Smooth muscle cell (in vitro differentiated cells): ENCODE measurements at regions not wholly inside any gene's neighbourhood (a gene's known extent, or its start where the extent isn't known, plus 50 kb on each side); places are given as distances from the start of the nearest gene placed in this dataset.

Source experiments
- DNase-seq: peaks from one replicate; lab custom pipeline; 2025; ENCODE audit not compliant: unreplicated experiment; lab: John Stamatoyannopoulos, UW
- H2AFZ ChIP-seq: fragments of 200-600 bp; sonication (generic); 2 replicates; pipeline ENCODE4 v1.6.0; 2016; ENCODE audit warnings: antibody characterized with exemption, low read depth, mild to moderate bottlenecking
- H3F3A ChIP-seq: fragments of 200-600 bp; sonication (generic); 2 replicates; pipeline ENCODE4 v1.6.0; 2017; ENCODE audit warnings: antibody characterized with exemption, low read depth
- H3K27ac ChIP-seq: fragments of 200-600 bp; sonication (generic); 2 replicates; pipeline ENCODE4 v1.5.1; 2016; ENCODE audit warnings: low read depth, mild to moderate bottlenecking
- H3K27me3 ChIP-seq: fragments of 200-600 bp; sonication (generic); 2 replicates; pipeline ENCODE4 v1.6.1; 2016; ENCODE audit warnings: low read depth, mild to moderate bottlenecking
- H3K36me3 ChIP-seq: fragments of 200-600 bp; sonication (generic); 2 replicates; pipeline ENCODE4 v1.5.1; 2016; ENCODE audit warnings: low read depth
- H3K4me1 ChIP-seq: fragments of 200-600 bp; sonication (generic); 2 replicates; pipeline ENCODE4 v1.5.1; 2016; ENCODE audit warnings: low read depth
- H3K4me2 ChIP-seq: fragments of 200-600 bp; sonication (generic); 2 replicates; pipeline ENCODE4 v1.6.0; 2016; ENCODE audit warnings: mild to moderate bottlenecking
- H3K4me3 ChIP-seq: fragments of 200-600 bp; sonication (generic); 2 replicates; pipeline ENCODE4 v1.5.1; 2016; ENCODE audit warnings: mild to moderate bottlenecking
- H3K79me2 ChIP-seq: fragments of 200-600 bp; sonication (generic); 2 replicates; pipeline ENCODE4 v1.6.0; 2016; ENCODE audit warnings: low read depth, mild to moderate bottlenecking
- H3K9ac ChIP-seq: fragments of 200-600 bp; sonication (generic); 2 replicates; pipeline ENCODE4 v1.6.0; 2016; ENCODE audit warnings: low read depth
- H3K9me3 ChIP-seq: fragments of 200-600 bp; sonication (generic); replicated peaks from 2 replicates; pipeline ENCODE4 v1.5.1; 2016; ENCODE audit warnings: low read depth
- H4K20me1 ChIP-seq: fragments of 200-600 bp; sonication (generic); 2 replicates; pipeline ENCODE4 v1.6.0; 2016; ENCODE audit warnings: low read depth
- WGBS: methylation state at CpG from one replicate; pipeline ENCODE4 v1.1.7; 2016; ENCODE audit warnings: low lambda C conversion rate; 5-methylcytosine and 5-hydroxymethylcytosine counted together
- TF ChIP-seq, protein P1 (sequence below): fragments of 200-600 bp; sonication (generic); IDR thresholded peaks from 2 replicates; pipeline ENCODE4 v1.5.1; 2017; ENCODE audit warnings: borderline replicate concordance, mild to moderate bottlenecking, antibody characterized with exemption; ENCODE audit not compliant: insufficient read depth, poor library complexity, severe bottlenecking

DNA sequence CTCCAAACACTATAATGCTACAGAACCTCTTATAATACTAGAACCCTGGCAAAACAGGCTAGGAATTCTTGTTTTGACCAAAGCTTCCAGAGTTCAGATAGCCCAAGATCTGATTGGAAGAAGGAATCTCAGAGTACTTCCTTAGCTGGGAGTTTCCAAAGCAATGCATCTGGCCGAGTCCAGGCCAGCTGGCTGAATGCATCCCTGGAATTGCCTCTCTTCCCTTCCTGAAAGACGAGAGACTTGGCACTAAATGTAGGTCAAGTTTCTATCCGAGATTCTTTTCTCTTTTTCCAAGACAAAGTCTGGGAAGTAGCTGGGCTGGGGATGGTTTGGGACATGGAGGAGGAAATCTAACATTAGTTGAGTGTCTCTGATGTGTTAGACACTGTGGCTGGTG lies 68.7 kb upstream of the ADPGK start:
- peaks cover 12% of the 10 kb centered on the region for H3K27me3 ChIP-seq
- H3K27ac ChIP-seq, result no peak overlapping the region
- no peaks in the 10 kb centered on the region for H3K4me1 ChIP-seq
- TF ChIP-seq, protein P1, sequence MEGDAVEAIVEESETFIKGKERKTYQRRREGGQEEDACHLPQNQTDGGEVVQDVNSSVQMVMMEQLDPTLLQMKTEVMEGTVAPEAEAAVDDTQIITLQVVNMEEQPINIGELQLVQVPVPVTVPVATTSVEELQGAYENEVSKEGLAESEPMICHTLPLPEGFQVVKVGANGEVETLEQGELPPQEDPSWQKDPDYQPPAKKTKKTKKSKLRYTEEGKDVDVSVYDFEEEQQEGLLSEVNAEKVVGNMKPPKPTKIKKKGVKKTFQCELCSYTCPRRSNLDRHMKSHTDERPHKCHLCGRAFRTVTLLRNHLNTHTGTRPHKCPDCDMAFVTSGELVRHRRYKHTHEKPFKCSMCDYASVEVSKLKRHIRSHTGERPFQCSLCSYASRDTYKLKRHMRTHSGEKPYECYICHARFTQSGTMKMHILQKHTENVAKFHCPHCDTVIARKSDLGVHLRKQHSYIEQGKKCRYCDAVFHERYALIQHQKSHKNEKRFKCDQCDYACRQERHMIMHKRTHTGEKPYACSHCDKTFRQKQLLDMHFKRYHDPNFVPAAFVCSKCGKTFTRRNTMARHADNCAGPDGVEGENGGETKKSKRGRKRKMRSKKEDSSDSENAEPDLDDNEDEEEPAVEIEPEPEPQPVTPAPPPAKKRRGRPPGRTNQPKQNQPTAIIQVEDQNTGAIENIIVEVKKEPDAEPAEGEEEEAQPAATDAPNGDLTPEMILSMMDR, result no peak
- no peaks in the 10 kb centered on the region for H3K36me3 ChIP-seq
- H2AFZ ChIP-seq, result no peak overlapping the region
- H3K79me2 ChIP-seq, result no peaks in the 10 kb centered on the region
- no peaks in the 10 kb centered on the region for H3F3A ChIP-seq
- no peaks in the 10 kb centered on the region for H4K20me1 ChIP-seq
- H3K9ac ChIP-seq, result no peak overlapping the region
- no peak for DNase-seq
- H3K4me2 ChIP-seq, result no peak overlapping the region
- H3K4me3 ChIP-seq, result no peak overlapping the region
- 82% methylated on average over 3 of the region's 3 CpGs for WGBS
- H3K9me3 ChIP-seq, result no peaks in the 10 kb centered on the region

DNA sequence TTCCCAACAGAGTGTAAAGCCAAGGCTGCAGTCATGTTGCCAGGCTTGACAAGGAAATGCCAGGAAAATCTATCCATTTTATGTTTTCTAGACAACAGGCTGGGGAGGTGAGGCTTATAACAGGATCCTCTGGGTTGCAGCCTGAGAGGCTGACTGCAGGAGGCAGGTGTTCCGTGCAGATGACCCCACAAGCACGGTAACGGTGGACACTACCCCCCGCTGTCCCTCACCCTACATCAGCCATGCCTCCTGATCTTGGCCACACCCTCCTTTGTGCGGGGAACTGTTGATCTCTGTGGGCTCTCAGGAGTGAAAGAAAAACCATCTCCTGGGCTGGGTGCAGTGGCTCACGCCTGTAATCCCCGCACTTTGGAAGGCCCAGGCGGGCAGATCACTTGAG lies 68.0 kb upstream of the ADPGK start:
- TF ChIP-seq, protein P1, result no peak
- no peak overlapping the region for H3K9ac ChIP-seq
- no peak overlapping the region for H2AFZ ChIP-seq
- no peaks in the 10 kb centered on the region for H3K9me3 ChIP-seq
- H3K79me2 ChIP-seq, result no peaks in the 10 kb centered on the region
- 88% methylated on average over 8 of the region's 8 CpGs for WGBS
- H3F3A ChIP-seq, result no peaks in the 10 kb centered on the region
- no peak for DNase-seq
- no peak overlapping the region for H3K4me3 ChIP-seq
- peaks cover 12% of the 10 kb centered on the region for H3K27me3 ChIP-seq
- H3K36me3 ChIP-seq, result no peaks in the 10 kb centered on the region
- H3K27ac ChIP-seq, result no peak overlapping the region
- no peaks in the 10 kb centered on the region for H3K4me1 ChIP-seq
- H3K4me2 ChIP-seq, result no peak overlapping the region
- H4K20me1 ChIP-seq, result no peaks in the 10 kb centered on the region

DNA sequence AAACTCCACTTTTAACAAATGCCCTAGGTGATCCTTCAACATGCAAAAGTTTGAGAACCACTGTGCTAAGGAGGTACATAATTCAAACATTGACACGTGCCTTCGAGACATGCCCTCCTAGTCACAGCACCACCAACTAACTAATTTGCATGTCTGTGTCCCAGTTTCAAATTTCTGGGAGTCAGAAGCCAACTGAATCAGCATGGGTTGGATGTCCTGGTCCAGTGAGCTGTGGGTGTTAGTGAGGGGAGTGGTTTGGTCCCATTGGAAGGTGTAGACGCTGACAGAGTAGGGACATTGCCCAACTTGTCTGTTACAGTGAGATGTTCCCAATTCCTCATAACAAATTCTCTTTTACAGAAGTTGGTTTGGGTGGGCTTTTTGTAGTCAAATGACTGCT lies 67.3 kb upstream of the ADPGK start:
- WGBS, result 59% methylated on average over 3 of the region's 3 CpGs
- TF ChIP-seq, protein P1, result no peak
- Histone ChIP-seq H3K4me1 (no peaks in the 10 kb centered on the region), H3K4me2 (no peak overlapping the region), H3K27me3 (peaks cover 12% of the 10 kb centered on the region), H3K79me2 (no peaks in the 10 kb centered on the region), H2AFZ (no peak overlapping the region), H3K36me3 (no peaks in the 10 kb centered on the region), H3K9me3 (no peaks in the 10 kb centered on the region), H3K4me3 (no peak overlapping the region), H3K27ac (no peak overlapping the region), H3K9ac (no peak overlapping the region), H4K20me1 (no peaks in the 10 kb centered on the region), H3F3A (no peaks in the 10 kb centered on the region)
- no peak for DNase-seq

DNA sequence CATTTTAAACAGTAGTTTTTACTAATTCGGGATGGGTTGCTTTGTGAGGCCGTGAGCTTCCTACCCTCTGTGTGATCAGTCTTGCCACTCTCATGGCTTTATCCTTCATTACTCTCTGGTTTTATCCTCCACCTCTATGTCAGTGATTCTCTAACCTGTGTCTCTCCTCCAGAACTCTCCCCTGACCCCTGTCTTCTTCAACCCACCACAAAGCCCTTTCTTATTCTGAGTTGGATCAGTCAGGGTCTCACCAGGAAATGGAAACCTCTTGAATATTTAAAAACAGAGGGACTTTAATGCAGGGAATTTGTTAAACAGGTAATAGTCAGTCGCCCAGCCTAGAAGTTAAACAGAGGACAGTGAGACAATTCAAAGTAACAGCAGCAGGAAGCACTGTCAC lies 64.2 kb upstream of the ADPGK start:
- TF ChIP-seq, protein P1, result no peak
- Histone ChIP-seq H3K27ac (no peak overlapping the region), H3K79me2 (no peaks in the 10 kb centered on the region), H3K4me3 (no peak overlapping the region), H3K27me3 (peaks cover 7% of the 10 kb centered on the region), H3K4me1 (no peaks in the 10 kb centered on the region), H3K4me2 (no peak overlapping the region), H4K20me1 (no peaks in the 10 kb centered on the region), H3K36me3 (no peaks in the 10 kb centered on the region), H2AFZ (no peak overlapping the region), H3F3A (no peaks in the 10 kb centered on the region), H3K9me3 (no peaks in the 10 kb centered on the region), H3K9ac (no peak overlapping the region)
- WGBS, result 52% methylated on average over 3 of the region's 3 CpGs
- DNase-seq, result no peak
